Keratinocyte (primary cell): ENCODE measurements at regions not wholly inside any gene's neighbourhood (a gene's known extent, or its start where the extent isn't known, plus 50 kb on each side); places are given as distances from the start of the nearest gene placed in this dataset.

ENCODE experiments used
- DNase-seq: peaks from one replicate; pipeline ENCODE4 v3.0.0-alpha.2; 2011; ENCODE audit warnings: low read depth, missing footprints, low spot score
- FAIRE-seq: peaks from 2 replicates; lab custom pipeline; 2011; peaks lifted over from hg19 to GRCh38; lab: Jason Lieb, UNC
- H2AFZ ChIP-seq: 2 replicates; pipeline ENCODE4 v1.6.0; 2012; ENCODE audit warnings: low read length, control low read depth, inconsistent platforms; ENCODE audit not compliant: control insufficient read depth
- H3K27ac ChIP-seq: 2 replicates; pipeline ENCODE4 v1.5.1; 2011; ENCODE audit warnings: low read length; ENCODE audit not compliant: control insufficient read depth, insufficient read depth
- H3K27me3 ChIP-seq: 3 replicates; pipeline ENCODE4 v1.6.0; 2011; ENCODE audit warnings: low read length; ENCODE audit not compliant: control insufficient read depth, insufficient read depth; ENCODE audit errors: extremely low read depth
- H3K36me3 ChIP-seq, 2 experiments: 2 replicates in 1 of 2; 3 replicates in 1 of 2; pipeline ENCODE4 v1.5.1; 2011; ENCODE audit warnings: low read length in 2 of 2, mild to moderate bottlenecking in 1 of 2; ENCODE audit not compliant: control insufficient read depth in 2 of 2, insufficient read depth in 2 of 2; ENCODE audit errors: extremely low read depth in 1 of 2
- H3K4me1 ChIP-seq: 3 replicates; pipeline ENCODE4 v1.5.1; 2011; ENCODE audit warnings: low read length; ENCODE audit not compliant: control insufficient read depth, insufficient read depth; ENCODE audit errors: extremely low read depth
- H3K4me2 ChIP-seq: 3 replicates; pipeline ENCODE4 v1.6.0; 2011; ENCODE audit warnings: low read depth, low read length; ENCODE audit not compliant: control insufficient read depth, insufficient read depth; ENCODE audit errors: extremely low read depth
- H3K4me3 ChIP-seq, 3 experiments: fragments of 200-600 bp in 1 of 3; sonication (generic) in 1 of 3; 2 replicates in 2 of 3; 3 replicates in 1 of 3; pipeline ENCODE4 v1.5.1; 2011 to 2016; ENCODE audit warnings: low read length in 3 of 3, mild to moderate bottlenecking in 3 of 3, control low read depth in 2 of 3, inconsistent platforms in 1 of 3, low read depth in 1 of 3, mixed read lengths in 1 of 3, mixed run types in 1 of 3, moderate library complexity in 1 of 3; ENCODE audit not compliant: control insufficient read depth in 2 of 3, insufficient read depth in 2 of 3; ENCODE audit errors: extremely low read depth in 1 of 3
- H3K79me2 ChIP-seq: 2 replicates; pipeline ENCODE4 v1.6.0; 2012; ENCODE audit warnings: low read length; ENCODE audit not compliant: control insufficient read depth, insufficient read depth
- H3K9ac ChIP-seq: 3 replicates; pipeline ENCODE4 v1.6.0; 2011; ENCODE audit warnings: low read length; ENCODE audit not compliant: control insufficient read depth, insufficient read depth; ENCODE audit errors: extremely low read depth
- H3K9me1 ChIP-seq: 3 replicates; pipeline ENCODE4 v1.6.0; 2011; ENCODE audit warnings: low read length; ENCODE audit not compliant: control insufficient read depth, insufficient read depth; ENCODE audit errors: extremely low read depth
- H3K9me3 ChIP-seq: 2 replicates; pipeline ENCODE4 v1.5.1; 2012; ENCODE audit warnings: low read depth, low read length; ENCODE audit not compliant: control insufficient read depth
- H4K20me1 ChIP-seq: 3 replicates; pipeline ENCODE4 v1.6.0; 2011; ENCODE audit warnings: low read length; ENCODE audit not compliant: control insufficient read depth, insufficient read depth; ENCODE audit errors: extremely low read depth
- EZH2 ChIP-seq: IDR thresholded peaks from one replicate; pipeline ENCODE4 v1.6.1; 2012; ENCODE audit warnings: inconsistent platforms, mild to moderate bottlenecking, low read length, moderate library complexity
- dilution Hi-C: fragments of 300-500 bp; cut with MboI; formaldehyde crosslinking; loops from one replicate; pipeline ENCODE4 v1.7.0; 2020; ENCODE audit warnings: low sequenced_read_pairs; ENCODE audit not compliant: extremely low pct_ligation_motif_present
- TF ChIP-seq, protein P1 (sequence below), 3 experiments: IDR thresholded peaks in 1 of 3; conservative IDR thresholded peaks in 1 of 3; optimal IDR thresholded peaks in 1 of 3; 2 replicates in 2 of 3; 3 replicates in 1 of 3; pipeline versions ENCODE3 to v1.5.1; 2011; ENCODE audit warnings: low read length in 3 of 3, mild to moderate bottlenecking in 3 of 3, moderate library complexity in 2 of 3, control low read depth in 1 of 3, inconsistent platforms in 1 of 3; ENCODE audit not compliant: insufficient read depth in 2 of 3; ENCODE audit errors: extremely low read depth in 1 of 3

DNA sequence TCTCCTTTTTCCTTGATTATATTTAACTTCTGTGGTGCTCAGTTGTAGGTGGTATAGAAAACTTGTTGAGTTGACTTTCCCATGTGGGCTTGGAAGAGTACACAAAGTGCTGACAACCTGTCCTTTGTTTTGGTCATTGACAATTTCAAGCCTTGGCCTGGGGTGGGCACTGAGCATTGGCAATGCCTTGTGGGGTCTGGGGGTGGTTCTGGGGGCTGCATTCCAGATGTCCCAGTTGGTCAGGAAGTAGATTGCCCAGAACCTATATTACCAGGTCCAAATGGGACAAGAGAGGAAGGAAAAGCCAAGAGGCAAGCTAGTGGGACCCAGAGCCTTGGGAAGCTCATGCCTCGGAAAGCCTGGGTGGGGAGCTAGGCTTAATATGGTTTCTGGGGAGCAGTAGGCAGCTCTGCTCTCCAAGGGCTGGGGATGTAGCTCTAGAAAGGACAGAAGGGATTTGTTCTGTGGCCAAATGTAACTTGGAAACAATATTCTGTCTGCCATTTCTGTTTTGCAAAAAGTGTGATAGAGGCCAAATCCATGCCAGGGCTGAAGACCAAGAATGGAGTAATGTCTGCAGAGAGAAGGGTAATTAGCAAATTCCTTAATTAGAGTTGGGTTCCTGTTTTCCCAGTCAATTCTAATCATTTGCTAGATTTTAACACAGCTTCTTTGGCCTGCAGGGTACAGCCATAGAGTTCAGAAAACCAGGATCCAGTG, 87.4 kb downstream of the SLC4A3 start:
- Histone ChIP-seq H3K4me3 (no peak overlapping the region), H3K9me1 (no peaks in the 10 kb centered on the region), H3K9me3 (no peaks in the 10 kb centered on the region), H3K36me3 (no peaks in the 10 kb centered on the region), H4K20me1 (no peaks in the 10 kb centered on the region), H3K4me1 (no peaks in the 10 kb centered on the region), H3K4me2 (no peak overlapping the region), H3K27ac (no peak overlapping the region), H3K9ac (no peak overlapping the region), H3K79me2 (no peaks in the 10 kb centered on the region), H2AFZ (no peak overlapping the region), H3K27me3 (no peaks in the 10 kb centered on the region)
- no peak for TF ChIP-seq EZH2
- TF ChIP-seq, protein P1, sequence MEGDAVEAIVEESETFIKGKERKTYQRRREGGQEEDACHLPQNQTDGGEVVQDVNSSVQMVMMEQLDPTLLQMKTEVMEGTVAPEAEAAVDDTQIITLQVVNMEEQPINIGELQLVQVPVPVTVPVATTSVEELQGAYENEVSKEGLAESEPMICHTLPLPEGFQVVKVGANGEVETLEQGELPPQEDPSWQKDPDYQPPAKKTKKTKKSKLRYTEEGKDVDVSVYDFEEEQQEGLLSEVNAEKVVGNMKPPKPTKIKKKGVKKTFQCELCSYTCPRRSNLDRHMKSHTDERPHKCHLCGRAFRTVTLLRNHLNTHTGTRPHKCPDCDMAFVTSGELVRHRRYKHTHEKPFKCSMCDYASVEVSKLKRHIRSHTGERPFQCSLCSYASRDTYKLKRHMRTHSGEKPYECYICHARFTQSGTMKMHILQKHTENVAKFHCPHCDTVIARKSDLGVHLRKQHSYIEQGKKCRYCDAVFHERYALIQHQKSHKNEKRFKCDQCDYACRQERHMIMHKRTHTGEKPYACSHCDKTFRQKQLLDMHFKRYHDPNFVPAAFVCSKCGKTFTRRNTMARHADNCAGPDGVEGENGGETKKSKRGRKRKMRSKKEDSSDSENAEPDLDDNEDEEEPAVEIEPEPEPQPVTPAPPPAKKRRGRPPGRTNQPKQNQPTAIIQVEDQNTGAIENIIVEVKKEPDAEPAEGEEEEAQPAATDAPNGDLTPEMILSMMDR (optimal IDR thresholded peaks at IDR 0.05 in 1 of 3, IDR thresholded peaks at IDR 0.05 in 1 of 3, conservative IDR thresholded peaks at IDR 0.05 in 1 of 3; ENCODE audit: extremely low read depth in 1 of 3, insufficient read depth in 2 of 3, low read length in 3 of 3): no peak
- DNase-seq (no peak), FAIRE-seq (no peak)
- dilution Hi-C loops: no loop called here

DNA sequence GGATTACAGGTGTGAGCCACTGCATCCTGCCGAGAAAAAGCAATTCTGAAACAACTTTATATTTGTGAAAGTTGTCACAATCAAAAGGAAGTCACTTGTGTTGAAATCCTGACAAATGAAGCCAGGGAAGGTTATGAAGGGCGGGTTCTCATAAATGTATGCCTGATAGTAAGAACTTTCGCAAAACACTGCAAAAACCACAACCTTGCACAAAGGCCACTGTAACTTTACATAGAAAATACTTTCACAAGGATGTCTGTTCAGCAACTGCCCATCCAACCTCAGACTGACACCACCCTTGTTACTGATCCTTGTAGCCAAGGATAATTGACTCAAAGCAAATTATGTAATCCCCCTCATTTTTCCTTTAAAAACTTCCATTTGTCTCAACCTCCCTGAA, 90.6 kb downstream of the SLC4A3 start:
- H3K27me3 ChIP-seq: no peaks in the 10 kb centered on the region
- H2AFZ ChIP-seq: no peak overlapping the region
- H3K27ac ChIP-seq: no peak overlapping the region
- H4K20me1 ChIP-seq: no peaks in the 10 kb centered on the region
- TF ChIP-seq, protein P1 (optimal IDR thresholded peaks at IDR 0.05 in 1 of 3, IDR thresholded peaks at IDR 0.05 in 1 of 3, conservative IDR thresholded peaks at IDR 0.05 in 1 of 3; ENCODE audit: extremely low read depth in 1 of 3, insufficient read depth in 2 of 3, low read length in 3 of 3): no peak
- TF ChIP-seq EZH2: no peak
- H3K9me3 ChIP-seq: no peaks in the 10 kb centered on the region
- peaks cover 6% of the 10 kb centered on the region for H3K4me1 ChIP-seq
- DNase-seq (no peak), FAIRE-seq (no peak)
- no peak overlapping the region for H3K4me3 ChIP-seq
- no peak overlapping the region for H3K4me2 ChIP-seq
- H3K9ac ChIP-seq: no peak overlapping the region
- no peaks in the 10 kb centered on the region for H3K36me3 ChIP-seq
- dilution Hi-C loops: no loop called here
- H3K79me2 ChIP-seq: no peaks in the 10 kb centered on the region
- no peaks in the 10 kb centered on the region for H3K9me1 ChIP-seq
